ENCODE measurements at regions not wholly inside any gene's neighbourhood (a gene's known extent, or its start where the extent isn't known, plus 50 kb on each side); places are given as distances from the start of the nearest gene placed in this dataset.

GRCh38 chr5:16013334-16014065 lies 166.1 kb downstream of the MARCHF11 start:
- no peak for DNase-seq

- DNase-seq = no peak
Measured at GRCh38 chr5:16009256-16009655, 170.3 kb downstream of the MARCHF11 start.

- no peak for DNase-seq
Measured at GRCh38 chr5:16007750-16008415, 171.7 kb downstream of the MARCHF11 start.

- DNase-seq = no peak
Measured at GRCh38 chr5:16005225-16005624, 174.4 kb downstream of the MARCHF11 start.

- no peak for DNase-seq
Measured at GRCh38 chr5:16000056-16000455, 179.5 kb downstream of the MARCHF11 start.

- peak; percentile 52 for DNase-seq
Measured at GRCh38 chr5:15995341-15996052, 184.1 kb downstream of the MARCHF11 start.

GRCh38 chr5:15993919-15994318 lies 185.7 kb downstream of the MARCHF11 start:
- DNase-seq = peak; percentile 5

- DNase-seq = peak; percentile 66
Measured at GRCh38 chr5:15993334-15993733, 186.3 kb downstream of the MARCHF11 start.

GRCh38 chr5:15992918-15993317 lies 186.7 kb downstream of the MARCHF11 start:
- peak; percentile 68 for DNase-seq

- DNase-seq = no peak
Measured at GRCh38 chr5:15991586-15991985, 188.0 kb downstream of the MARCHF11 start.
